Superior temporal gyrus (tissue), 1 donor: ENCODE measurements at regions not wholly inside any gene's neighbourhood (a gene's known extent, or its start where the extent isn't known, plus 50 kb on each side); places are given as distances from the start of the nearest gene placed in this dataset.

Source experiments
- DNase-seq: peaks from one replicate; pipeline ENCODE4 v3.0.0-alpha.2; 2016; ENCODE audit errors: extremely low spot score

GRCh38 chr14:65933400-65934069, 521.0 kb downstream of the FUT8 start:
- DNase-seq = no peak

DNA sequence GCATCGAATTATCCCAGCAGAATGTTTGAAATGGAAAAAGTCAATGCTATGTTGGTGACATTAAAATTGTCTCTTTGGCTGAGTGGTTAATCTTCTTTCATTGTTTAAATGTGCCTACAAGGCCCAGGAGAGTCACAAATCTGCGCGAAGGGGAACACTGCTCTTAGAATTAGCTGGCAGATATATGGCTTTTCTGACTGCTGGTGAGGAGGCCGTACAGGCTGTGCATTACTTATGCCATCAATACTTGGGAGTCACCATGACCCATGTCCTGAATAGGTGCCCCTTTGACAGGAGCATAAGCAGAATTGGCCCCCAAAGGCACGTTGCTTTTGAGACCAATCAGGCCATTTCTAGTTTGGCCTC, 521.5 kb downstream of the FUT8 start:
- no peak for DNase-seq

- DNase-seq = no peak
These were observed 523.9 kb downstream of the FUT8 start for GRCh38 chr14:65936342-65936975.

DNA sequence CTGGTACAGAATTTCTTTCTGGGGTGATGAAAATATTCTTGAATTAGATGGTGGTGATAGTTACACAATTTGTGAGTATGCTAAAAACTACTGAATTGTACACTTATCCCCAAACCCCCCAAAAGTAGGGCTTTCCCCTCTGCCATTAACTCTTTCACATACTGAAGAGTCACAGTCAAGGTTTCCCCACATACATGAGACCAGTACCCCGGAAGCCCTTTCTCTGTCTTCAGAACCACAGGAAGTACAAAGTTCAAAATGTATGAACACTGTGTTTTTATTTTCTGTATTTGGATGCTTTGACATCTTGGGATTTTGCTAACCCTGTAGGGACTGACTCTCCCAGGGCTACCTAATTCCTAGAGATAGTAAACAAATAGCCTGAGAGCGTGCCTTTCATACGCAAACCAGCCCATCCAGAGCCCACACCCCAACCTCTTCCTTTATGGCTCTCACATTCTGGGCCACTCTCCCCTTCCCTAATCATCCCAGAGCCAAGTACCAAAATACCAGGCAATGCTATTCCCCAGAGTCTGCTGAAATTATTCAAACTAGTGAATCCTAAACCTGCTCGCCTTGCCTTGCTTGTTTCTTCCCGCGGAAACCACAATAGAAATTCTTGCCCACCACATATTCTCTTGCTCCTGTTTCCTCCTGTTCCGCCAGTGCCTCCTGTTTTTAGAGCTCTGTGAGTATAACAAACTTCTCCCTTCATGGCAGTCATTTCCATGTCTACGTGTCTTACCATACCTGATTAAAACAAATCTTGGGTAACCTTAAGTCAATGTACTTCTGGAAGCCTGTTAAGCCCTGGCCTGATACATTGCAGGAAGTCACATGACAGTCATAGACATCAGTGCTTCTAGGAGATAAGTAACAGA, 524.8 kb downstream of the FUT8 start:
- DNase-seq = no peak

DNA sequence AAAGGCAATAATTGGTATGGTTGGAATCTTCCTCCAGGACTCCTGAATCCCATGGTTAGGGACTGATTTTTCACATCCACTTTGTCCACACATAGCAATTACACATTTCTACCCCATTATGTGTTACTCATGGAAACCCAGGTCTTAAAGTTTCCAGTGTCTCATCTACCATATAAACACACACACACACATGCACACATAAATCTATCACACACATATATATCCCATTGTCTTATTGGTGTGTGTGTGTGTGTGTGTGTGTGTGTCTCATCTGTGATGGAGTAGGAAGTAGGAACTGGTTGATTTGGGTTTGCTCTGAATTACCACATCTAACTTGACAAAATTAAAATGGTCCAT, 525.4 kb downstream of the FUT8 start:
- DNase-seq = no peak

DNA sequence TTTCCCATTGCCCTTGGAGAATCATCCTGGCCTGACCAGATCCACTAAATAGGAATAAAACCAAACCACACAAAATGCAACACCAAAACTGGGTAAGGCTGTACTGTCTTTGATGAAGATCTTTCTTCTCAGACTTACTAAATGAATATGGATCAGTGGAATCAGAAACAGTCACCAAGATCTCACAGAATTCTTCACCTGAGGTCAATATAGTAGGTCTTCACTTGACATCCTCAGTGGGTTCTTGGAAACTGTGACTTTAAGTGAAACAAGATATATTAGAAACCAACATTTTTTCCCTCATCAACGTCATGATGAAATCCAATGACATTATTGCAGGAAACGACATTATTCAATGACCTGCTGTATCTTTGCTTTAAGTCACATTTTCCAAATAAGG, 526.2 kb downstream of the FUT8 start:
- no peak for DNase-seq

DNA sequence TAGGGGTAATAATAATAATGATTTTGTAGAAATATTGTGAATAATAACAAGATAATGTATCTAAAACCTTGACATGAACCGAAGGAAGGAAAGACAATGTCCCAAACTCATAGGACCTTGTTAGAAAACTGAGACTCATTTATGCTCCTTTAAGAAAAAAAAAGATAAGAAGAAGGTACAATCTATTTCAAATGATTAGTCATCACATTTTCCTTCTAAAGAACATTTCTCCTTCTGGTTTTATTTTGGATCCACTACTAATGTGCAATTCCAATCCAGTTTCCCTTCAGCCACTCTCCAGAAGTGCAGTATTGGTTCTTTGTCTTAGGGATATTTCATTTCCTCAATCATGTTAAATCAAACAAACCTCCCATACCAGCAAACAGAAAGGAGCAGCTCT, 526.7 kb downstream of the FUT8 start:
- no peak for DNase-seq

DNA sequence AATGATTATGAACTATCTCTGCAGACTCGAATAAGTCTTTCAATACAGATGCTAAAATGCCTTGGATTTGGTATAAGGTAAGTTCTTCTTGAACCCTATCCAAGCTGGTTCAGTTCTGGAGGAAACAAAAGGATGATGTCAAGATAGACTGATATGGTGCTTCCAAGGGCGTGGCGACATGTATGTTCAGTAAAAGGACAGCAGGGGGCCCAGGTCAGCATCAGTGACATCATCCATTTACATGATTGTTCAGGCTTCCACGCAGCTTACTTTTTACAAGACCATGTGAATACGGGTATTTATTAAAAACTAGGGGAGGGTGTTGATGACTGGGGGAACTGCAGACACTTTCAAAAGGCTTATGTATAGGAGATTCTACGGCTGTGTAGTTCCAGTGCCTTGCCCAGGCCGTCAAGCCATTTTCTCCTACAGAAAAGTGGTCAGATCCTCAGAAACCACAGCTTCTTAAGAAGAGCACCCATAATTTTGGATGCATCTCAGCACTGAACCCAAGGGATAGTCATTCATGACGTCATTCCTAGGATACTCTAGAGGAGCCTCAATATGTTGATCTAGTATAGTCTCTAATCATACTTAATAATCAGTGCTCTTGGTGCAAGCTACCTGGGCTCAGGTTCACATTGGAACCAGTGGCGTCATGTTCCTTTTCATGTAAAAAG, 527.7 kb downstream of the FUT8 start:
- DNase-seq = no peak

DNA sequence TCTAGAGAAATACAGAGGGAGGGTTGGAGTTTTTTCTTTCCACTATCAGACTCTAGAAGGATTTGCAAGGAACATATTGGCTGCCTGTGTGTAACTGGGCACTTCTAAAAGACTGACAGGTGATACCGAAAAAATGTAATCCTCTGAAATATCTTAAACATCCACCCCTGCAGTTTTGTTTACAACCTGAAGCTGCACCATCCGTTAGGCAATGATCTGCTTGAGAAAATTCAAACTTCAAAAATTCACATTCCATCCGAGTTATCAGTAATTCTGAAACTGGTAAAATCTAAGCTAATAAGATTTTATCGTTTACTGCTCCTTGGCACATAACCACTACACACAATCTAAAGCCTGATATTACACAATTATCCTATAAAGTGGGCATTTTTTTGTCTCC, 528.6 kb downstream of the FUT8 start:
- no peak for DNase-seq

DNA sequence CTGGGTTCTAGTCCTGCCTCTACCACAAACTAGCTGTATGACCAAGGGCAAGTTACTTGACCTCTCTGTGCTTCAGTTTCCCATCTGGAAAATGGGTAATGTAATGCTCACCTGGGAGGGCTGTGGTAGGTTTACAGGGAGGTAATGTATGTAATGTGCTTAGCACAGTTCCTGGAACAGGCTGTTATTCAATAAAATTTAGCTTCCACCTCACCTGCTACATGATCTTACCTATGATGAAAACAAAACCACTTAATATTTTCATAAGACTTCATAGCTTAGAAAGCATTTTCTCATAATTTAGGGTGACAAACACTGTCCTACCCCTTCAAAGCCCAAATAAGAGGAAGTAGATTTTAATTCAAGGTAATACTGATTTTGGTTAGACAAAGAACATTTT, 530.6 kb downstream of the FUT8 start:
- DNase-seq = no peak

DNA sequence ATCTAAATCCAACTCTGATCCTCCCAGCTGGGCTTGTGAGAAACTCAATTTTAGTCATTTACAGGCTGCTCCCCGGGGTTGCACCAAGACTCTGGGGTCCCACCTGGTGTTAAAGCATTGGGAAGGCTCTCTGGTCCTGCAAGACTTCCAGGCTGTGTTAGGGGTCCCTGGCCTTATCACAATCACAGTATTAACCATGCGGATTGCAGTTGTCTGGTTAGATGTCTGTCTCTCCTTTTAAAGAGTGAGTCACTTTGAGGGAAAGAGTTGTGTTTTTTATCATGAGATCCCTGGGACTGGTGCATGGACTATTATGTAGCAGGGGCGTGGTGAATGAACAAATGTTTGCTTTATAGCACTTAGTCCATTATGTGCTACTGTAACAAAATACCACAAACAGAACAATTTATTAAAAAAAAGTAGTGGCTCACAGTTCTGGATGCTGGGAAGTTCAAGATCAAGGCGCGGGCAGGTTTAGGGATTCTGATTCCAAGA, 531.4 kb downstream of the FUT8 start:
- DNase-seq = no peak

DNA sequence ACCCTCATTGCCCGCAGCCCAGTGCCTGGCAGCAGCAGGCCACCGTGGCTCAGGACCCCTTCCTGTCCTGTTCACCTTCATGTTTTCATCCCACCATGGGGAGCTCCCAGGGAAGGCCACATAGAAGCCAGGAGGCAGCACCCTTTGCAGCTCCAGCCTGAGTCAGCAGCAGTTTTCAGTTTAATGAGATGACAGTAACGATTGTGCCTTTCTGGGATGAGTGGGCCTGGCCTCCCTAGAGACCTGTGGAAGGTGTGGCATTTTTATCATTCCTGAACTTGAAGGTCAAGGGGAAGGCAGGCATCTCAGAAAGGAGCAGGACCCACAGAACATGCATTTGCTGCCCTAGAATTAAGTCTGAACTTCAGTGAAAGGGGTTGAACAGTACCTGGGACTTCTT, 532.8 kb downstream of the FUT8 start:
- DNase-seq = no peak

DNA sequence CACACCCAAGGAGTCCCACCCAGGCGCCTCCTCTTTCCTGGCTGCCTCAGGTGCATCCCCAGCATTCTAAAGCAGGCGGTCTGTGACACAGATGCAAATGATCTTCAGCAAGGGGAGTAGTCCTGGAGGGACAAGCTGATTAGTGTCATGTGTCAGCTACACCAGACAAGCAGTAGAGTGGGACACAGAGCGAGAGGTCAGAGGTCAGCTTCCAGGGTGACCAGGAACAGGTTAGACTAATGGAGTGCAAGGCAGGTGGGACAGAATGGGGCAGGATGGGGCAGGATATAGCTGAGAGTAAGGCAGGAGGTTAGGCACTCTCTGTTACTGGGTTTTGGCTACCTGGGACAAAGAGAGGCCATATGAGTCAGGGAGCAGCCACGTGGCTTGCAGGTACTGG, 534.0 kb downstream of the FUT8 start:
- DNase-seq = no peak

- DNase-seq = no peak
These were observed 535.8 kb downstream of the FUT8 start for GRCh38 chr14:65948302-65948701.

- DNase-seq = no peak
These were observed 536.3 kb upstream of the CCDC196 start for GRCh38 chr14:65949711-65950516.

DNA sequence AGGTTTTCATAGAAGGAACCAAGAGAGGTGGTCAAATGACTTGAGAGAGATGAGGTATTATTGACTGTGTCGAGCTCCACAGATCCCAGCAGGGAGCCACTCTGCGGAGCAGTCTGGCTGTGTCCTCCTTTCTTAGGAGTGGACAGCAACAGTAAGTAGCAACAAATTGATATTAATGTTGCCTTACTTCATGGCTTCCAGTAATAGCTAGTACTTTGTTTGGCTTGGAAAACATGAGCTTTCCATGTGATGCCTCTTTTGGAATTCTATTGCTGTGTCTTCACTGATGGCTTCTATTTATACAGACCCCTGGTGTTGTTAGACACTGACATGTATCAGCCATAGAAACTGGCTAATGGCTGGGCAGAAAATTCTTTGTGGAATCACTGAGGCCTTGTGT, 531.2 kb upstream of the CCDC196 start:
- DNase-seq = no peak

GRCh38 chr14:65957631-65958205, 528.5 kb upstream of the CCDC196 start:
- no peak for DNase-seq

- DNase-seq = peak; percentile 84
These were observed 527.3 kb upstream of the CCDC196 start for GRCh38 chr14:65958664-65959562.

GRCh38 chr14:65959563-65960024, 526.6 kb upstream of the CCDC196 start:
- DNase-seq = no peak

- DNase-seq = peak; percentile 44
These were observed 525.2 kb upstream of the CCDC196 start for GRCh38 chr14:65961004-65961403.
